ENCODE measurements at regions not wholly inside any gene's neighbourhood (a gene's known extent, or its start where the extent isn't known, plus 50 kb on each side); places are given as distances from the start of the nearest gene placed in this dataset.

GRCh38 chr12:4025181-4026019 is 152.2 kb upstream of the PARP11 start:
- DNase-seq (ENCODE audit: low read depth in 2 of 2) = no peak

- DNase-seq (ENCODE audit: low read depth in 2 of 2) = no peak
Observed at GRCh38 chr12:4024701-4025100, 151.5 kb upstream of the PARP11 start.

DNA sequence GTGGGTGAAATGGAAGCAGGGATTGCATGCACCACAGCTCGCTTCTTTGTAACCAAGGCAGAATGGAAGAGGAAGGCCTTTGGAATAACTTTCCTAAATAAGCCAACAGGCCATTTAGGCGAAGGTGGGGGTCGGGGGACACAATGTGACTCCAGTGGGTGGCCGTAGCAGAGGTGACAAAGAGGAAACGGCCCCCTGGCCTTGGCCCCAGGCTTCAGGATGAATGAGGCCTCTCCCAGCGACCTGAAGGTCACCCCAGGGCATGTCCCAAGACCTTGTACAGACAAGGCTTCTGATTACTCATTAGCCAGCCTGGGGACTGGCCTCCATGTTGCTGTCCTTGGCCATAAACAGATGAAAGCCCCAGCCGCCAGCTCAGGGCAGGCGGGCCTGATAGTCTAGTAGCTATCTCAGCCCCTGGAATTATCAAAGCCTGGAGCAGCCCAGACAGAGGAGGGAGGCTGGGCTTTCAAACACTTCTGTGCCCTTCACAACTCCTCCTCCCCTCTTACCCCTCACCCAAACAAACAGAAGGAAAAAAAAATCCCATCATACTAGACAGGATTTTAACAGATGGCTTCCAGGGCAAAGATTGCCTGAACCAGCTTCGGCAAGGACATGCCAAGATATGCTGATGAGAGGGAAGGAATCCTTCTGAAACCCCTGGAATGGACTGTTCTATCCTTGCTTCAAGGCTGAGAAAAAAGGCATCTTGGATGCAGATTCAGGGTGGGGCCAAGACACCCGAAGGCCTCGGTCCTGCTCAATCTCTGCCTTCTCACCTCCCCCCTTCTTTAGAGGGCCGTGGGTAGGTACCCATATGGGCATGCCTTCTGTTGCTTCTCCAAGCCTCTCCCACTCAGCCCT is 142.3 kb upstream of the PARP11 start:
- DNase-seq (ENCODE audit: low read depth in 2 of 2) = no peak

DNA sequence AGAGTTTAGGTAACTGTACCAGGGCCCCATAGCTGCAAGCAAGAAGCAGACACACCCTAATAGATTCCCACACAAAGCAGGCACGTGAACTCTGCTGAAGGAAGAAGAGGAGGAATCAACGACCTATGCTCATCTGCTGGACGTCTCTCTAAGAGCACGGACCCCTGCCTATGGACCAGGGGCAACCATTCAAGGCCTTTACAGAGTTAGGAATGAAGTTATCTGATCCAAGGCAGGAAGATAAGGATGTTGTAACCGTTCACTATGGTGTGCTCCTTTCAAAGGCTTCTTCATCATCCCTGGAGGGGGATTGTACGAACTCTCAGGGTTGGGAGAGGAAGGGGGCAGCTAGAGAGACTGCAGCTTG is 141.6 kb upstream of the PARP11 start:
- no peak for DNase-seq (ENCODE audit: low read depth in 2 of 2)

DNA sequence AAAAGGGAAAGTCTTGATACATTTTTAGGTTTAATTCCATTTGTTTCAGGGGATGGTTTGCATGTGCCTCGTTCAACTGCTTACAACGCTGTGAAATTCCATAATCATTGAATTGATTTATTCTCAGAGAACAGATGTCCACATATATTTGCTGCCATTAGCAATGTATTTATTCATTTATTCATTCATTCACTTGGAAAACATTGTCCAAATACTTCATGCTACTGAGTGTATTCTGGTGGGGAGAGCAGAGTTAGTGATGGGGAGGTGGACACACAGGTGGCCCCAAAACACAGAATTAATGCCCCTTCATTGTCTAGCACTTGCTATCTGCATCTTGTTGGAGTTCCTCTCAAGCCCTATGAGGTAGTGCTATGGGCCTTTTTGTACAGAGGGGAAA is 141.2 kb upstream of the PARP11 start:
- DNase-seq (ENCODE audit: low read depth in 2 of 2) = no peak

GRCh38 chr12:4012977-4013968 is 140.1 kb upstream of the PARP11 start:
- DNase-seq (ENCODE audit: low read depth in 2 of 2) = no peak

DNA sequence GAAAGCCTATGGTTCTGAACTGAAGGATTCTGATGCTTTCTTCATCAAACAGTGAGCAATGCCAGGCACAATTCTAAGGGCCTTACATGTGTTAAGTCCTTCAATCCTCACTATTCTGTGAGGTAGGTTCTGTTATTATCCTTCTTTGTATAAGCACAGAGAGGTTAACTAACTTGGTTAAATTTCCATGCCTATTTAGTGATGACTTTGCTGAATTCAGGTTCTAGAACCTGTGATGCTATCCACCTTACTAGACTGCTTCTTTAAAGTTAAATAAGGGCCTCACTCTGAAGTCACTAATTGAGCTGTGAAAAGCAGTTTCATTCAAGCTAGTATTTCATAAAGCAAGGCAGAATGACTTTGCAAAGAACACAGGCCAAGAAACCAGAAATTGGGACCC is 138.9 kb upstream of the PARP11 start:
- DNase-seq (ENCODE audit: low read depth in 2 of 2) = no peak

- DNase-seq (ENCODE audit: low read depth in 2 of 2) = no peak
Observed at GRCh38 chr12:4011597-4011996, 138.4 kb upstream of the PARP11 start.

- DNase-seq (ENCODE audit: low read depth in 2 of 2) = no peak
Observed at GRCh38 chr12:4009979-4010704, 136.9 kb upstream of the PARP11 start.

GRCh38 chr12:4006743-4007142 is 133.5 kb upstream of the PARP11 start:
- DNase-seq (ENCODE audit: low read depth in 2 of 2) = no peak

DNA sequence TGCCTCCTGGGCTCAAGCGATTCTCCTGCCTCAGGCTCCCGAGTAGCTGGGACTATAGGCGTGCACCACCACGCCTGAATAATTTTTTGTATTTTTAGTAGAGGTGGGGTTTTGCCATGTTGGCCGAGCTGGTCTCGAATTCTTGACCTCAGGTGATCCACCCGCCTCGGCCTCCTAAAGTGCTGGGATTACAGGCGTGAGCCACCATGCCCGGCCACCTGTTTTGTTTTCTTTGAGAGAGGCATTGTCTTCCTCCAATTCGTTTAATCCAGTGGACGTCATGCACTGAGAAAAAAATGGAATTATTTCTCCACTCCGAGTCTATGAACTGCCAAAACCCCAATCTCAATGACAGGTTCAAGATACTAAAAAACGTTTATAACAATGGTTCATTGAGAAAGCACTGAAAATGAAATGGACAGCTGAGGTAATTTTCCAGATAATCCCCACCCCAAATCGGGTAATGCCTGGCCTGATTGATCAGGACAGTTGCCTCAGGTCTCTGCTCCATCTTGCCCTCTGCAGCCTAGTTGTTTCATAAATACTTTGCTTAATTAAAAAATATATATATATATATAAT is 132.7 kb upstream of the PARP11 start:
- DNase-seq (ENCODE audit: low read depth in 2 of 2) = no peak

GRCh38 chr12:4003576-4003975 is 130.4 kb upstream of the PARP11 start:
- DNase-seq (ENCODE audit: low read depth in 2 of 2) = no peak

DNA sequence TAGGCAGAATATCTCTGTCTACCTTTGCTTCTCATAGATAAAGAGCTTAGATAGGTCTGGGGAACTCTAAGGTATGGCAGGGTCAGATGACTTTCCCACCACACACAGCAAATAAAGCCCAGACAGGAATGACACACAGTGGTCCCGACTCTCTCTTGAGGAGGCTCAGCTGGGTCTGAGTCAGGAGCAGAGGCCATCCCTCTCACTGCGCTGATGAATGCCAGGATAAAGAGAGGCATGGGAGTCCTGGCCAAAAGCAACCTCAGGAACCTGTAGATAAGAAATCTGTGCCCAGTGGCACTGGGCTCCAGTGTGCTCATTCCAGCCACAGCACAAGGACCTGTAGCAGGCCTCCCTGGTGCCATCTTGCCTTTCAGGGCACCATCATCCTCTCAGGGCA is 129.4 kb upstream of the PARP11 start:
- no peak for DNase-seq (ENCODE audit: low read depth in 2 of 2)

GRCh38 chr12:4001841-4002240 is 128.6 kb upstream of the PARP11 start:
- DNase-seq (ENCODE audit: low read depth in 2 of 2) = no peak

- DNase-seq (ENCODE audit: low read depth in 2 of 2) = no peak
Observed at GRCh38 chr12:4001031-4001430, 127.8 kb upstream of the PARP11 start.

GRCh38 chr12:3999904-4000303 is 126.7 kb upstream of the PARP11 start:
- no peak for DNase-seq (ENCODE audit: low read depth in 2 of 2)

GRCh38 chr12:3998968-3999792 is 126.0 kb upstream of the PARP11 start:
- DNase-seq (ENCODE audit: low read depth in 2 of 2) = no peak

DNA sequence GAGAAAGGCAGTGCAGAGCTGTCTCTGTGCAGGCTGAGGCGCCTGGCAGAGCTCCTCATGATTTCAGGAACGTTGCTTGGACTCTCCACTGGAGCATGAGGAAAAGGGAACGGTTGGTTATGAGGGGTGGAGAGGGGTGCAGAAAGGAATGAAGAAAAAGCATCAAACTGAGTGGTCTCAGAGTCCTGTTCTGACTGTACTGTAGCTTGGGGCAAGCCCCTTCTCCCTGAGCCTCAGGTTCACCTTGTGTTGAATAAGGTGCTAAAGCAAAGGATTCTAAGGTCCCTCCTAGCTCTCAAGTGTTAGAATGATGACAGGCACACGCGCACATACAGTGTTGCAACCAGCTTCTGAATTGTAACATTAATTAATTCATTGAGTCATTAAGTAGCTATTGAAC is 125.2 kb upstream of the PARP11 start:
- no peak for DNase-seq (ENCODE audit: low read depth in 2 of 2)

DNA sequence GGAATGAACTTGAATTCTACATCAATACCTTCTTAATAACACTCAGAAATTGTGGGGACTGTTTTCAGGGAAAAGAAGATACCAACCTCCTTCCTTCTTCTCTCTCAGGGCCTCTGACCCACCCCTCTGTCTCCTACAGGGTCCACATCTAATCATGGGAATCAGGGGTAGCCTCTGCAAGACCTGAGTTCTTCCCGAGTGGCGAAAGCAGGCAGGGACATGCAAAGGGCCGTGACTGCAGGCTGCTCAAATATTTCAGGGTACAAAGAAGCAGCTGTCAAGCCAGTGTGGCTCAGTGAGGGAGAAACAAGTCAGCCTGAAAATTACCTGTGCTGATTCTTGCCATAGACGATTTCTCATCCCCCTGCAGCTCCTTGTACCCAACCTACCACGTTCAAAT is 123.1 kb upstream of the PARP11 start:
- DNase-seq (ENCODE audit: low read depth in 2 of 2) = no peak

GRCh38 chr12:3995306-3995705 is 122.1 kb upstream of the PARP11 start:
- no peak for DNase-seq (ENCODE audit: low read depth in 2 of 2)

Data from stimulated activated CD8-positive, alpha-beta memory T cell treated with anti-CD3 and anti-CD28 coated beads, Interleukin-7, amount 100 ng/mL, for 4 hours (primary cell).